ENCODE measurements at regions not wholly inside any gene's neighbourhood (a gene's known extent, or its start where the extent isn't known, plus 50 kb on each side); places are given as distances from the start of the nearest gene placed in this dataset.

- Mint-ChIP-seq H3K27me3 (no peaks in the 10 kb centered on the region), H3K27ac (no peak overlapping the region), H3K36me3 (no peaks in the 10 kb centered on the region), H3K4me3 (no peak overlapping the region), H3K4me1 (ENCODE audit: unreplicated experiment) (no peaks in the 10 kb centered on the region), H3K9me3 (no peaks in the 10 kb centered on the region)
- TF ChIP-seq, protein P1, sequence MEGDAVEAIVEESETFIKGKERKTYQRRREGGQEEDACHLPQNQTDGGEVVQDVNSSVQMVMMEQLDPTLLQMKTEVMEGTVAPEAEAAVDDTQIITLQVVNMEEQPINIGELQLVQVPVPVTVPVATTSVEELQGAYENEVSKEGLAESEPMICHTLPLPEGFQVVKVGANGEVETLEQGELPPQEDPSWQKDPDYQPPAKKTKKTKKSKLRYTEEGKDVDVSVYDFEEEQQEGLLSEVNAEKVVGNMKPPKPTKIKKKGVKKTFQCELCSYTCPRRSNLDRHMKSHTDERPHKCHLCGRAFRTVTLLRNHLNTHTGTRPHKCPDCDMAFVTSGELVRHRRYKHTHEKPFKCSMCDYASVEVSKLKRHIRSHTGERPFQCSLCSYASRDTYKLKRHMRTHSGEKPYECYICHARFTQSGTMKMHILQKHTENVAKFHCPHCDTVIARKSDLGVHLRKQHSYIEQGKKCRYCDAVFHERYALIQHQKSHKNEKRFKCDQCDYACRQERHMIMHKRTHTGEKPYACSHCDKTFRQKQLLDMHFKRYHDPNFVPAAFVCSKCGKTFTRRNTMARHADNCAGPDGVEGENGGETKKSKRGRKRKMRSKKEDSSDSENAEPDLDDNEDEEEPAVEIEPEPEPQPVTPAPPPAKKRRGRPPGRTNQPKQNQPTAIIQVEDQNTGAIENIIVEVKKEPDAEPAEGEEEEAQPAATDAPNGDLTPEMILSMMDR (conservative IDR thresholded peaks at IDR 0.05) = no peak
- no peak for DNase-seq (ENCODE audit: extremely low spot score, unreplicated experiment)
Observed at GRCh38 chr3:152516216-152516615, 247.5 kb downstream of the MBNL1 start.

GRCh38 chr3:152517502-152517901 lies 248.8 kb downstream of the MBNL1 start:
- H3K4me3 Mint-ChIP-seq = no peak overlapping the region
- TF ChIP-seq, protein P1 (conservative IDR thresholded peaks at IDR 0.05) = no peak
- no peaks in the 10 kb centered on the region for H3K9me3 Mint-ChIP-seq
- H3K36me3 Mint-ChIP-seq = no peaks in the 10 kb centered on the region
- H3K27ac Mint-ChIP-seq = no peak overlapping the region
- H3K4me1 Mint-ChIP-seq (ENCODE audit: unreplicated experiment) = no peaks in the 10 kb centered on the region
- DNase-seq (ENCODE audit: extremely low spot score, unreplicated experiment) = no peak
- no peaks in the 10 kb centered on the region for H3K27me3 Mint-ChIP-seq

DNA sequence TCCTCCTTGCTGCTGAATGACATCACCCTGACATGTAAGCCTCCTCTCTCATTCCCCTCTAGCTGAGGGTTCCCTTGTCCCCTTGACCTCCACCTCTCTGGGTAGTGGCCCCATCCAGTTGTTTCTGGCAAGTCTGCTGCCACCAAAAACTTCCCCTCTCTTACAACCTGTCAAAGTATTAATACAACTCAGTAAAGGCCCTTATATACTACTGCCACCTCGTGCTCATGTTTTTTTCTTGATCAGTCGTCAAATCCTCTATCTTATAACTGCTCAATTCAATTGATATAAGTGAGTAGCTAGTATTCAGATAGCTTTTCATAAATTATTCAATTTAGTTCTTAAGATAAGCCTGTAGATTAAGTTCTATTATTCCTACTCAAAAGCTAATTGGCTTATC lies 249.6 kb downstream of the MBNL1 start:
- TF ChIP-seq, protein P1 (conservative IDR thresholded peaks at IDR 0.05) = no peak
- H3K4me1 Mint-ChIP-seq (ENCODE audit: unreplicated experiment) = no peaks in the 10 kb centered on the region
- H3K27me3 Mint-ChIP-seq = no peaks in the 10 kb centered on the region
- DNase-seq (ENCODE audit: extremely low spot score, unreplicated experiment) = no peak
- H3K9me3 Mint-ChIP-seq = no peaks in the 10 kb centered on the region
- no peaks in the 10 kb centered on the region for H3K36me3 Mint-ChIP-seq
- no peak overlapping the region for H3K4me3 Mint-ChIP-seq
- no peak overlapping the region for H3K27ac Mint-ChIP-seq

DNA sequence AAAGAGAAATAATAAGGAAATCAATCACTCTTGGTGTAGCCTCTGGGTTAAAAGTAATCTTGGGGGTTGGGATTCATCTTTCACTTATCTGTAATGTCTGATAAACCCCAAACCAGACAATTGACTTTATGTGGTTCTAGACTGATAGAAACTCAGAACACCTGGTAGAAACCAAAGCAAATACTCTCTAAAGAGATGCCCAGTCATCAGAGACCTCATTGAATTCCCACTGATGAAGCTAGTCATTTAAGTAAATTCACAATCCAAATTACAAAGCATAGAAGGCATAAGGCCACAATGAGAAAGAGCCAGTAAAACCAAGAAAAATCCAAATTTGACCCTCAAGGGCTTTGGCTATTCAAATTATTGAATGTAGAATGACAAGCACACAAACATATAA lies 250.6 kb downstream of the MBNL1 start:
- no peak overlapping the region for H3K27ac Mint-ChIP-seq
- no peak overlapping the region for H3K4me3 Mint-ChIP-seq
- H3K27me3 Mint-ChIP-seq = no peaks in the 10 kb centered on the region
- TF ChIP-seq, protein P1 (conservative IDR thresholded peaks at IDR 0.05) = no peak
- H3K36me3 Mint-ChIP-seq = no peaks in the 10 kb centered on the region
- no peaks in the 10 kb centered on the region for H3K9me3 Mint-ChIP-seq
- DNase-seq (ENCODE audit: extremely low spot score, unreplicated experiment) = no peak
- no peaks in the 10 kb centered on the region for H3K4me1 Mint-ChIP-seq (ENCODE audit: unreplicated experiment)

- no peak overlapping the region for H3K4me3 Mint-ChIP-seq
- TF ChIP-seq, protein P1 (conservative IDR thresholded peaks at IDR 0.05) = no peak
- DNase-seq (ENCODE audit: extremely low spot score, unreplicated experiment) = no peak
- H3K27me3 Mint-ChIP-seq = no peaks in the 10 kb centered on the region
- H3K36me3 Mint-ChIP-seq = no peaks in the 10 kb centered on the region
- H3K4me1 Mint-ChIP-seq (ENCODE audit: unreplicated experiment) = no peaks in the 10 kb centered on the region
- H3K9me3 Mint-ChIP-seq = no peaks in the 10 kb centered on the region
- no peak overlapping the region for H3K27ac Mint-ChIP-seq
Observed at GRCh38 chr3:152522036-152522435, 253.3 kb downstream of the MBNL1 start.

Measured in type B pancreatic cell (in vitro differentiated cells).